Activated effector memory CD4-positive, alpha-beta T cell treated with anti-CD3 and anti-CD28 coated beads, Interleukin-2, amount 50 U/mL, for 16 hours (primary cell): ENCODE measurements at regions not wholly inside any gene's neighbourhood (a gene's known extent, or its start where the extent isn't known, plus 50 kb on each side); places are given as distances from the start of the nearest gene placed in this dataset.

Source experiments
- DNase-seq: peaks from one replicate; pipeline ENCODE4 v3.0.0-alpha.2; 2020

- no peak for DNase-seq
Observed at GRCh38 chr10:56722912-56723311, 361.9 kb upstream of the ZWINT start.

GRCh38 chr10:56715262-56715661 is 354.2 kb upstream of the ZWINT start:
- no peak for DNase-seq

- DNase-seq: no peak
Observed at GRCh38 chr10:56698506-56698905, 337.4 kb upstream of the ZWINT start.

- no peak for DNase-seq
Observed at GRCh38 chr10:56679578-56679977, 318.5 kb upstream of the ZWINT start.

- no peak for DNase-seq
Observed at GRCh38 chr10:56662765-56663447, 301.8 kb upstream of the ZWINT start.

GRCh38 chr10:56653289-56653688 is 292.2 kb upstream of the ZWINT start:
- DNase-seq: no peak

GRCh38 chr10:56646329-56647111 is 285.5 kb upstream of the ZWINT start:
- DNase-seq: no peak

GRCh38 chr10:56633876-56634452 is 272.9 kb upstream of the ZWINT start:
- DNase-seq: no peak

GRCh38 chr10:56632537-56632936 is 271.5 kb upstream of the ZWINT start:
- DNase-seq: no peak

GRCh38 chr10:56624082-56624481 is 263.0 kb upstream of the ZWINT start:
- DNase-seq: no peak

- no peak for DNase-seq
Observed at GRCh38 chr10:56623064-56623463, 262.0 kb upstream of the ZWINT start.

- no peak for DNase-seq
Observed at GRCh38 chr10:56622335-56622973, 261.4 kb upstream of the ZWINT start.

- DNase-seq: no peak
Observed at GRCh38 chr10:56606202-56606601, 245.1 kb upstream of the ZWINT start.

GRCh38 chr10:56605051-56605450 is 244.0 kb upstream of the ZWINT start:
- no peak for DNase-seq

- DNase-seq: no peak
Observed at GRCh38 chr10:56604624-56605023, 243.6 kb upstream of the ZWINT start.

GRCh38 chr10:56599201-56599600 is 238.1 kb upstream of the ZWINT start:
- no peak for DNase-seq

- DNase-seq: no peak
Observed at GRCh38 chr10:56596257-56596656, 235.2 kb upstream of the ZWINT start.

GRCh38 chr10:56593120-56593519 is 232.1 kb upstream of the ZWINT start:
- DNase-seq: no peak

GRCh38 chr10:56586461-56586891 is 225.4 kb upstream of the ZWINT start:
- no peak for DNase-seq

GRCh38 chr10:56585447-56586171 is 224.6 kb upstream of the ZWINT start:
- DNase-seq: no peak

GRCh38 chr10:56583316-56583715 is 222.3 kb upstream of the ZWINT start:
- no peak for DNase-seq

- DNase-seq: no peak
Observed at GRCh38 chr10:56567580-56567979, 206.5 kb upstream of the ZWINT start.

GRCh38 chr10:56561336-56561735 is 200.3 kb upstream of the ZWINT start:
- DNase-seq: no peak
